Stimulated activated CD4-positive, alpha-beta T cell treated with anti-CD3 and anti-CD28 coated beads, Interleukin-4, amount 100 ng/mL, for 4 hours (primary cell): ENCODE measurements at regions not wholly inside any gene's neighbourhood (a gene's known extent, or its start where the extent isn't known, plus 50 kb on each side); places are given as distances from the start of the nearest gene placed in this dataset.
"Not testable (repeated sequence)": the region's sequence is repeated elsewhere in the genome, so short reads cannot be mapped to it uniquely, and the experiment has no call there.

Source experiments
- DNase-seq, 2 experiments: peaks; one replicate each; pipeline ENCODE4 v3.0.0-alpha.2; 2020

DNA sequence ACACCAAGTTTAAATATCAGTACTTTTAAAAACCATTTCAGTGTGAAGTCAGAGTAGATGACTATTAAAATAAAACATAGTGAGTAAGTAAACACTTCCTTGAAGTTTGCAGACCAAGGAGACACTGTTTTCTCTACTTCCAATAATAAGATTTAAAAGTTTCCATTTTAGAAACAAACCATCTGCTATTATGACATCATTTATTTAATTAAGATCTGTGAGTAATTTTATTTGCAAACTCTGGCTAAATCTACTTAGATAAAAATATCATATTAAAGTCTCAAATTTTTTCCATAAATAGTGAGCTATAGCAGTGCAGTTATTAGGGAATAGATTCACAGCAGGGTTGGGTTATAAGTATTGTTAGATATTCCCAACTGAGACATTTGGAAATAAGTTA lies 1267.0 kb upstream of the FLRT2 start:
- DNase-seq: no peak

GRCh38 chr14:84272290-84272721 lies 1257.6 kb upstream of the FLRT2 start:
- DNase-seq: no peak

DNA sequence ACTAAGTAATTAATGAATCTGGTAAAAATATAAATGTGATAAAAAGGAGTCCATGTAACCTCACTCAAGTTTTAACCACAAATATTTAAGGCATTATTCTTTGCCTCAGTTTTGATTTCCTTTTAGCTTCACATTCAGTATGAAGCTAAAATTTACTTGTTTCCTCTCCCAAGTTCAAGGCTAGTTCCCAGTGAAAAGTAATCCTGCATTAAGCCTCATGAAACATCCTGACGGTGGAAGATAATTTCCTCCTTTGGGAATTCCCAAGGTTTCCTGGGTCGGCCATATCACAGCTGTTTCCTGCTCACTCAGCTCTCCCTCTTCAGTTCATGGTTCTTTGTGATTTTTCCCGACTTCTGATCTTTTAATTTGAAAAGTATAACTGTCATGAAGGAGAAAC lies 1256.8 kb upstream of the FLRT2 start:
- no peak for DNase-seq

DNA sequence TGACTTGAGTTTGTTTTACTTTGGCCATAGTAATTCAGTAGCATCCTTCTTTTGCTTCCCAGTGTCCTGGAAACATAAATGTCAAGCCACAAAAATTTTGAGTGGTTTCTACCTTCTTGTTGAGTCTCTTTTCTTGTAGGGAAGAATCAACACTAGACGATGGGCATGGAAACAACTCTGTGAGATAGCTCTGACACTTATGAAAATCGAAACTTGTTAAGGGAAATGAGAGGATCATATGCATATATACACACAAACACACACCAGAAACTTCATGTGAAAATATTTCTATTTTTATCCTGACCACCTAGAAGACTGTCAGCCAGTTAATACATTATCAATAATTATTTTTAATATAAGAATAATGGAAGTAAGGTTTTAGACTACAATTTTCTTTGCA lies 1247.3 kb upstream of the FLRT2 start:
- no peak for DNase-seq

GRCh38 chr14:84288781-84289180 lies 1241.2 kb upstream of the FLRT2 start:
- DNase-seq: no peak

- no peak for DNase-seq
Measured at GRCh38 chr14:84298663-84299195, 1231.2 kb upstream of the FLRT2 start.

GRCh38 chr14:84303140-84303539 lies 1226.8 kb upstream of the FLRT2 start:
- DNase-seq: no peak

DNA sequence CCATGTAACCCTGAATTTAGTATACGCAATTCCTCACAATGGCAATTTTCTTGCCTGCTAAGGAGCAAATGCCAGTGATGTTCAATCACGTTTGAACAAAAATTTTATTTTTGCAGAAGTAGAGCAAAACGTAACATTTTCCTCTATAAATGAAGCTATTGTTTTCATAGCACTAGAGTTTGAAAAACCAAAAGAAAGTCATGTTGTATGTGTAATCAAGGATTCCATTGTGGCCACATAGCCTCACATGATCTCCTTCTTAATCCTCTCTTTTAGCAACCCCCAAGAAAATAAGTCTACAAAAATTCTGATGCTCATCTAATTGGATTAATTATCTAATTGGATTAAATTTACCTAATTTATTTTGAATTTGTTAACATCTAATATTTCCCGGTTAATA lies 1217.4 kb upstream of the FLRT2 start:
- DNase-seq: no peak

GRCh38 chr14:84323450-84323849 lies 1206.5 kb upstream of the FLRT2 start:
- no peak for DNase-seq

DNA sequence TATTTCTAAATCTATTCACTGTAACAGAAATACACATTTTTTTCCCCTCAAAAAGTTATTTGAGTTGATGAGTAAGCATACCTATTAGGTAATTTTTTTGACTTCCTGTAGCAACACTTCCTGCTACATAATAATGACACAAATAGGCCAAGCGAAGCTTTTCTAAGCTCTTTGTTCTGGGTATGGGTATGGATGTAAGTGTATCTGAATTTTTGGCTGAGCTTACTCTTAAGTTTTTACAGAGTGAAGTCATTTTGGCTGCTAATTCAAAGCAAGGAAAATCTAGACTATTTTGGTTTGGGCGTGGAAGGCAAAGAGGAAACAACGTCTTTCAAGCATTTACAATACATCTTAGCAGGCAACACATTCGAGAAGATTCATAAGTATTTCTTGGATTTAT lies 1206.0 kb upstream of the FLRT2 start:
- no peak for DNase-seq

DNA sequence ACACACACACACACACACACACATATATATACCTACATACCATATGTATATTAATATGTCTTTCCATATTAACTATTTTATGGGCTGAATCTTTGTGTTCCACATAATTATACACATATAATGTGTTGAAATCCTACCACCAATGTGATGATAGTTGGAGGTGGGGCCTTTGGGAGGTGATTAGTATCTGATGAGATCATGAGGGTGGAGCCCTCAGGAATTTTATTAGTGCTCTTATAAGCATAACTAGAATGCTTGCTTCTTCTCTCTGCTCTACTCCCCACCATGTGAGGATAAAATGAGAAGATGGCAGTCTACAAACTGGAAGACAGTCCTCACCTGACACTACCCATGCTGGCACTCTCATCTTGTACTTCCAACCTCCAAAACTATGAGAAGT lies 1193.5 kb upstream of the FLRT2 start:
- DNase-seq: no peak

DNA sequence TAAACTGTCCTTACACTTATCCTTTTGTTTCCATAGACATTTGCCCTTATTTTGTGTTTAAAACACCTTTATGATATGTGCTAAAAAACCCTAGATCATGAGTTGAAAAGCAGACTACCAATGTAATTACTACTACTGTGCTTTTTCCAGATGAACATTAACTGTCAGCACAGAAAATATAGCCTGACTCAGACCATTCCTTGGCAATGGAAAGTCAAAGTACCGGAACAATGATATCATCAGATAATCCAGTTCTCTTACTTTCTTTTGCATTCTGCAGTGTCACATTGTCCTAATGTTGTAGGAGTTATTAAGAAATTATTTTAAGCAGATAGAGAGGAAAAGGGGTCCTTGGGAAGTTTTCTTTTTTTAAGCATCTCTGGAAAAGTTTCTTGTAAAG lies 1189.0 kb upstream of the FLRT2 start:
- DNase-seq: no peak

- DNase-seq: not testable (repeated sequence)
Measured at GRCh38 chr14:84341867-84342266, 1188.1 kb upstream of the FLRT2 start.

- DNase-seq: no peak
Measured at GRCh38 chr14:84343656-84344055, 1186.3 kb upstream of the FLRT2 start.

DNA sequence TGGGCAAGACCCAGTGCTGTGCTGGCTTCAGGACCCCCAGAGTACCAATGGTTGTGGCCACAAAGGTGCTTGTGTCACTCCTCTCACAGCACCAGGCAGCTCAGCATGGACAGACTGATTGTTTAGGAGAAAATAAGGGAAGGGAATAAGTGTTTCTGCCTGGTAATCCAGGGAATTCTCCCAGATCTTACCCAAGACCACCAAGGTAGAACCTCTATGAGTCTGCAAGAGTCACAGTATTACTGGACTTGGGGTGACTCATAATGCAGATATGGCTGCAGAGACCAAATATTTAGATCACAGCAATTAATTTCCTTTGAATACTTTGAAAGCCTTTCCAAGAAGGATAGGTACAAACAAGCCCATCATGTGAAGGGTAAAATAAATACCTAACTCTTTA lies 1178.3 kb upstream of the FLRT2 start:
- no peak for DNase-seq

DNA sequence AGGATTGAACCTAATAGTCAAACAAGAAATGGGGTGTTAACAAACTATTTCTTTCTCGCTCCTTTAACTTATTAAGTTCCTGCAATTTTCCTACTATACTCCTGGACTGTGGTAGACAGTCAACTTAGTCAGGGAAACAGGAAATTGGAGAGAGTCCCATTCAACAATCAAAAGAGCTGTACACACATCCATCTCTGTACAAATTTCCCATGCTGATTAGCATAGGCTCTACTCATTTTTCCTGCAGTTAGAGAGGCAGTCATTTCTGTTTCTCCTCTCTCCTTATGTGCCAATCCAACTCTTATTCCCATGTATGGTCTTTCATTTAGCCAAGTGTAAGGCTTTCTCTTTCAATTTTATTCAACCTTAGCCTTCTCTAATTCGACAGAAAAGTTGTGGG lies 1168.5 kb upstream of the FLRT2 start:
- DNase-seq: no peak

DNA sequence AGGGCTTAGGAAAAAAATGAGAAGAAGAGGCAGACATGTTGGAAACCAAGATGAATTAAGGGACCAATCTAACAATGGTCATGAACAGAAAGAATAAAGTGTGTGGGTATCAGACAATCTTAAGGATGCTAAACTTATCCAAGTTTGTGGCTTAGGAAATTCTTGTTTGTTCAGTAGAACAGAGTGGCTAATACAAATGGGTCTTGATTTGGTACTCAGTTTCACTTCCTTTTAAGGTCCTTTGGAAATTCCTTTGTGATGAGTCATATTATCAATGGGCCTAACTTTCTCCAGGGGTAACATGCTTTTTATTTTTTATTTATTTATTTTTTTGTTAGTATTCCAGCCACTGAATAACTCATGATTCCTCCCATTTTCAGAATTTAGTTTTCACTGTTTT lies 1154.7 kb upstream of the FLRT2 start:
- DNase-seq: no peak

- DNase-seq: no peak
Measured at GRCh38 chr14:84390010-84390409, 1139.9 kb upstream of the FLRT2 start.

DNA sequence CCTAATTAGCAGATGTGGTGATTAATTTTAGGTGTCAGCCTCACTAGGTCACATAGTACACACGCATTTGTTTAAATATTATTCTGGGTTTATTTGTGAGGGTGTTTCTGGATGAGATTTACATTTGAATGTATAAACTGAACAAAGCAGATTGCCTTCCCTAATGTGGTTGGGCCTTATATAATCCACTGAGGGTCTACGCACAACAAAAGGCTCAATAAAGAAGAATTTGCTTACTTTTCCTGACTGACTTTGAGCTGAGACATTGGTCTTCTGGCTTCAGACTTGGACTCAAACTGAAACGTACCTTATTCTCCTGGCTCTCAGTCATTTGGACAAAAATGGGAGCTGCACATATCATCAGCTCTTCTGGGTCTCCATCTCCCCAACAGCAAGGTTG lies 1132.3 kb upstream of the FLRT2 start:
- no peak for DNase-seq

GRCh38 chr14:84399296-84399910 lies 1130.5 kb upstream of the FLRT2 start:
- no peak for DNase-seq

DNA sequence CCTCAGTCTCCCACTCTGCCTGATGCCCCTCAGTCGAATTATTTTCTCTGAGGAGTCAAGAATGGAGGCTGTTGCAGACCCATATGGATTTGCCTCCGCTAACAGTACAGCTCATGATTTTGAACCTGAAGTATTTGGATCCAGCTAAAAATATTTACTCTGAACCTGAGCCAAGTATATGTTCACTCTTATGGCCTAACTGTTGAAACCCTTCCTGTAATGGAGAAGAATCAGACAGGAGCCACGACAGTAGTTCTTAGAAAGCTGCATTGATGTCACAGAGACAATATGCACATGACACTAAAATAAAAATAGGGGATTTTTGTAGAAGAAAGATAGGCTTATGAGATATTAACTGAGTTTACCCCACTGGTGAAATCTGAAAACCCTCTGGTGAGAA lies 1128.3 kb upstream of the FLRT2 start:
- DNase-seq: no peak

- DNase-seq: no peak
Measured at GRCh38 chr14:84403585-84403984, 1126.4 kb upstream of the FLRT2 start.

DNA sequence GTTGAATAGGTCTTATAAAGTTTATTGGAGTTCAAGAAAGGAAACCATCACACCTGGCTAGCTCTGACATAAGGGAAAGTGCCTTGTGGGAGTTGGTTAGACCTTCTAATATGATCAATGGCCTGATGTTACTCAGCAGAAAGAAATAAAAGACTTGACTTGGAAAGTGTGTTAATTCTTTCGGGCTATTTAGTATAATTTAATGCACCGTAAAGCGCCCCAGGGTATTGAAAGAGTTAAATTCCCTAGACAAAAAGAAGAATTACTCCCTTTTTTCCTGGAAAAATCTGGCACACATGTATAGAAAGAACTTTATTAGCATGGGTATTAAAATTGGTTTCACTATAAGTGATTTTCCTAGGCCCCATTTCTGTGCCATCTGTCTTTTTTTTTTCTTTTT lies 1125.7 kb upstream of the FLRT2 start:
- DNase-seq: no peak

DNA sequence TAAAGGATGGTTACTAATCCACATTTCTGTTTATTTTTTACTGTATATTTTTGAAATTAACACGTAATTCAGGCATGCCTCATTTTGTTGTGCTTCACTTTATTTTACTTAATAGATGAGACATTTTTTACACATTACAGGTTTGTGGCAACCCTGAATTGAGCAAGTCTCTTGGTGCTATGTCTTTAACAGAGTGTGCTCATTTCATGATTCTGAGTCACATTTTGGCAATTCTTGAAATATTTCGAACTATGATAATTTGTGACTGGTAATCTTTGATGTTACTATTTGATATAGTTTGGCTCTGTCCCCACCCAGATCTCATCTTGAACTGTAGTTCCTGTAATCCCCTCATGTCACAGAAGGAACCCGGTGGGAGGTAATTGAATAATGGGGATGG lies 1120.5 kb upstream of the FLRT2 start:
- no peak for DNase-seq

GRCh38 chr14:84410344-84410743 lies 1119.6 kb upstream of the FLRT2 start:
- DNase-seq: no peak
